Thoracic aorta (tissue), 2 donors: ENCODE measurements at regions not wholly inside any gene's neighbourhood (a gene's known extent, or its start where the extent isn't known, plus 50 kb on each side); places are given as distances from the start of the nearest gene placed in this dataset.

ENCODE experiments used
- ATAC-seq: fragments of 150-250 bp; one replicate; pipeline ENCODE4 v1.8.0; 2017; ENCODE audit warnings: low read depth; ENCODE audit not compliant: insufficient number of reproducible peaks, low FRiP score
- DNase-seq: peaks from one replicate; pipeline ENCODE4 v3.0.0-alpha.2; 2020; ENCODE audit warnings: low spot score
- H3K27ac ChIP-seq, 2 donors: fragments of 200-600 bp; sonication (generic); 1 replicate in 1 of 2; 2 replicates in 1 of 2; pipeline ENCODE4 v1.5.1; 2016; ENCODE audit warnings: mild to moderate bottlenecking in 2 of 2, moderate library complexity in 2 of 2
- H3K27me3 ChIP-seq: fragments of 200-600 bp; sonication (generic); replicated peaks from 2 replicates; pipeline ENCODE4 v1.6.0; 2016; ENCODE audit warnings: mild to moderate bottlenecking; ENCODE audit not compliant: insufficient read depth
- H3K36me3 ChIP-seq: fragments of 200-600 bp; sonication (generic); one replicate; pipeline ENCODE4 v1.5.1; 2016
- H3K4me1 ChIP-seq, 2 donors: fragments of 200-600 bp; sonication (generic); 1 replicate in 1 of 2; 2 replicates in 1 of 2; pipeline versions ENCODE4 v1.5.1 to v1.6.0; 2016; ENCODE audit warnings: low read depth in 2 of 2, mild to moderate bottlenecking in 1 of 2; ENCODE audit not compliant: control insufficient read depth in 1 of 2
- H3K4me3 ChIP-seq: fragments of 200-600 bp; sonication (generic); 2 replicates; pipeline ENCODE4 v1.5.1; 2016; ENCODE audit warnings: mild to moderate bottlenecking
- H3K9me3 ChIP-seq: fragments of 200-600 bp; sonication (generic); 2 replicates; pipeline ENCODE4 v1.5.1; 2016
- TF ChIP-seq, protein P1 (sequence below): fragments of 200-600 bp; sonication (generic); IDR thresholded peaks from one replicate; pipeline ENCODE4 v1.5.1; 2019; ENCODE audit warnings: antibody characterized with exemption

DNA sequence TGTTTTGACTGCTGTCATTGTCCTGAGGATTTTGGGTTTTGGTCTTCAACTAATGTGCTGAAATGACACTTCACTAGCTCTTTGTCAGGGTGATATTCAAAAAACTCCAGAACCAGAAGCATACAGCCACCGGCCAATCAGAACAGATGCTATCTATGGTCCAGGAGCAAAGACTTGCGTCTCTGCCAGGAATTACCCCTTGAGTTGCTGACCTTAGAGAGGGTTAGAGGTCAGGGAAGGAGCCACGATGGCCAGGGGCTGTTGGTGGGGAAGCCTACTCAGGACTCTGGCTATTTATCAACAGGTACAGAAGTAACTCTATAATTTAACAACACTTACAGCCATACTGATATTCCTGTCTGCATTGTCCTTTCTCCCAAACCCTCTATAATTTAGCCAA lies 356.8 kb downstream of the EFNA5 start:
- peaks cover 0 to 4% of the 10 kb centered on the region in 2 donors for H3K4me1 ChIP-seq
- H3K36me3 ChIP-seq: no peaks in the 10 kb centered on the region
- H3K27ac ChIP-seq: no peak overlapping the region
- TF ChIP-seq, protein P1, sequence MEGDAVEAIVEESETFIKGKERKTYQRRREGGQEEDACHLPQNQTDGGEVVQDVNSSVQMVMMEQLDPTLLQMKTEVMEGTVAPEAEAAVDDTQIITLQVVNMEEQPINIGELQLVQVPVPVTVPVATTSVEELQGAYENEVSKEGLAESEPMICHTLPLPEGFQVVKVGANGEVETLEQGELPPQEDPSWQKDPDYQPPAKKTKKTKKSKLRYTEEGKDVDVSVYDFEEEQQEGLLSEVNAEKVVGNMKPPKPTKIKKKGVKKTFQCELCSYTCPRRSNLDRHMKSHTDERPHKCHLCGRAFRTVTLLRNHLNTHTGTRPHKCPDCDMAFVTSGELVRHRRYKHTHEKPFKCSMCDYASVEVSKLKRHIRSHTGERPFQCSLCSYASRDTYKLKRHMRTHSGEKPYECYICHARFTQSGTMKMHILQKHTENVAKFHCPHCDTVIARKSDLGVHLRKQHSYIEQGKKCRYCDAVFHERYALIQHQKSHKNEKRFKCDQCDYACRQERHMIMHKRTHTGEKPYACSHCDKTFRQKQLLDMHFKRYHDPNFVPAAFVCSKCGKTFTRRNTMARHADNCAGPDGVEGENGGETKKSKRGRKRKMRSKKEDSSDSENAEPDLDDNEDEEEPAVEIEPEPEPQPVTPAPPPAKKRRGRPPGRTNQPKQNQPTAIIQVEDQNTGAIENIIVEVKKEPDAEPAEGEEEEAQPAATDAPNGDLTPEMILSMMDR: no peak
- no peaks in the 10 kb centered on the region for H3K9me3 ChIP-seq
- no peak for ATAC-seq
- no peak overlapping the region for H3K4me3 ChIP-seq
- no peaks in the 10 kb centered on the region for H3K27me3 ChIP-seq
- no peak for DNase-seq

DNA sequence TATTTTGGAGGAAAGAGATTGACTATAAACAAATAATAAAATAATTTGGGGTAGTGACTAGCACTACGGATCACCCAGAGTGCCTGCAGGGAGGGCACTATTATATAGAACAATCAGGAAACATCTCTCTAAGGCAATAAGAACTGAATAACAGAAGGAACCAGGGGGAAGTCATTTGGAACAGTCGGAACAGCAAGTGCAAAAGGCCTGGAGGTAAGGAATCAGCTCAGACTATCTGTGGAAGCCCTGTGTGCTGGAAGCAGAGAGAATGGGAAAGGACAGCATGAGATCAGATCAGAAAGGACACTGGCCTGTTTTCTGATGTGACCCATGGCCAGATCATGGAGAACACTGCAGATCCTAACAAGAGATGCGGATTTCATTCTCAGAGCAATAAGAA lies 357.6 kb downstream of the EFNA5 start:
- Histone ChIP-seq H3K27me3 (no peaks in the 10 kb centered on the region), H3K27ac (no peak overlapping the region), H3K9me3 (no peaks in the 10 kb centered on the region), H3K4me1 (peaks cover 0 to 4% of the 10 kb centered on the region in 2 donors), H3K36me3 (no peaks in the 10 kb centered on the region), H3K4me3 (no peak overlapping the region)
- ATAC-seq (no peak), DNase-seq (no peak)
- TF ChIP-seq, protein P1: no peak

DNA sequence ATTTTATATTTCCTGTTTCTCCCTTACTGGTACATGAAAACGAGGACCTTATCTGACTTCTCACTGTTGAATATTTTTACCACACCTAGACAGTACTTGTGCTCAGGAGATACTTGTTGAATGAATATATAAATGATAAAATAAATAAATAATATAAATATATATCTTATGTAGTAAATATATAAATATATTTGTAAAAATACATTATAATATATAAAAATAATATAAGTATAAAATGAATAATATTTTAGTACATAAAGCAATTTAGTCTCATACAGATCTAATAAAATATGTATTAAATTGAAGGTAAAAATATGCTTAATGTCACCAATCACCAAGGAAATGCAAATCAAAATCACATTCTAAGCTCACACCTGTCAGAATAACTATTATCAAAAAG lies 360.6 kb downstream of the EFNA5 start:
- TF ChIP-seq, protein P1: no peak
- no peak for ATAC-seq
- Histone ChIP-seq H3K4me3 (no peak overlapping the region), H3K4me1 (peaks cover 0 to 4% of the 10 kb centered on the region in 2 donors), H3K27me3 (no peaks in the 10 kb centered on the region), H3K27ac (no peak overlapping the region), H3K36me3 (no peaks in the 10 kb centered on the region), H3K9me3 (no peaks in the 10 kb centered on the region)
- DNase-seq: no peak

DNA sequence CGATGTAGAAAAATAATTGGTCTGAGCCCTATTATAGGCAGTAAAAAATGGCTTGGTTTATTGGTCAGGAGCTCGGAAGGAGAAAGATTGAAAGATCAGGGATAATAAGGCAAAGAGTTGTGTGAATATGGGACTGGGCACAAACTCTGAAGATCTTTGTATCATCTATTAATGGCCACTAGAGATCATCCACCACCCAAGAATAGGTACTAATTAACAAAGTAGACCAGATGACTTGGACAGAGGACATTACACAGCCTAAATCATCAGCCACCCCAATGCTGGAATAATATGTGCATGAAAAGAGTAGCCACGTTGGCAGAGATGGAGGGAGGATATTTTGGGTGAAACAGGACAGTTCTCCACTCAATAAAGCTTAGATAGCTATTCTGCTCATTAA lies 364.1 kb downstream of the EFNA5 start:
- Histone ChIP-seq H3K27ac (no peak overlapping the region), H3K4me3 (no peak overlapping the region), H3K36me3 (no peaks in the 10 kb centered on the region), H3K4me1 (no peaks in the 10 kb centered on the region), H3K27me3 (no peaks in the 10 kb centered on the region), H3K9me3 (no peaks in the 10 kb centered on the region)
- ATAC-seq (no peak), DNase-seq (no peak)
- TF ChIP-seq, protein P1: no peak

DNA sequence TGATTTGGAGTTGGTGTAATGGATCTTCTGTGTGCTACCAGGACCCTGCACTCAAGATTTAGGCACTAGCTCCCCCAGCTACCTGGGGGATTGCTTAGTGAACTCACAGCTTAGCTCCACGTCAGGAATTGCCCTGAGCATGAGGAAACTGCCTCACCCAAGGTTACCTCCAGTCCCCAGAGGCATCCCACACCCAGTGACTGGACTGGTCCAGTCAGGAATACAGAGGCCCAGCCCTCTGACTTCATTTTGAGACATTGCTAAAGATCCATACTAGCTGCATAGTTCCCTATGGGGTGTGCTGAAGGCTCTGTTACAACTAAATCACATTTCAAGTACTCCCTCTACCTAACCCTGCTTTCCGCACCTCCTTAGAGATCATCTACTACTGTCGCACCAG lies 364.7 kb downstream of the EFNA5 start:
- Histone ChIP-seq H3K27me3 (no peaks in the 10 kb centered on the region), H3K36me3 (no peaks in the 10 kb centered on the region), H3K4me3 (no peak overlapping the region), H3K27ac (no peak overlapping the region), H3K9me3 (no peaks in the 10 kb centered on the region), H3K4me1 (peaks cover 0 to 4% of the 10 kb centered on the region in 2 donors)
- no peak for ATAC-seq
- DNase-seq: no peak
- TF ChIP-seq, protein P1: no peak
